Neutrophil (primary cell): ENCODE measurements at regions not wholly inside any gene's neighbourhood (a gene's known extent, or its start where the extent isn't known, plus 50 kb on each side); places are given as distances from the start of the nearest gene placed in this dataset.

ENCODE experiments used
- H3K27ac ChIP-seq: fragments of 200-600 bp; sonication (generic); 2 replicates; pipeline ENCODE4 v1.5.1; 2016; ENCODE audit warnings: mild to moderate bottlenecking, moderate library complexity
- H3K27me3 ChIP-seq: fragments of 200-600 bp; sonication (generic); 2 replicates; pipeline ENCODE4 v1.6.0; 2016; ENCODE audit warnings: mild to moderate bottlenecking
- H3K36me3 ChIP-seq: fragments of 200-600 bp; sonication (generic); 2 replicates; pipeline ENCODE4 v1.5.1; 2017
- H3K4me1 ChIP-seq, 2 experiments: fragments of 200-600 bp in 1 of 2; sonication (generic) in 1 of 2; 1 replicate in 1 of 2; 2 replicates in 1 of 2; pipeline versions ENCODE4 v1.5.1 to v1.6.1; 2013 to 2016; ENCODE audit warnings: low read depth in 1 of 2, low read length in 1 of 2, mild to moderate bottlenecking in 1 of 2, moderate library complexity in 1 of 2; ENCODE audit not compliant: control insufficient read depth in 1 of 2, insufficient read depth in 1 of 2
- H3K4me3 ChIP-seq, 2 experiments: fragments of 200-600 bp in 1 of 2; sonication (generic) in 1 of 2; 1 replicate in 1 of 2; 2 replicates in 1 of 2; pipeline ENCODE4 v1.5.1; 2013 to 2016; ENCODE audit warnings: low read depth in 1 of 2, low read length in 1 of 2, mild to moderate bottlenecking in 1 of 2, moderate library complexity in 1 of 2
- H3K9me3 ChIP-seq: fragments of 200-600 bp; sonication (generic); 2 replicates; pipeline ENCODE4 v1.5.1; 2016
- TF ChIP-seq, protein P1 (sequence below): fragments of 200-600 bp; sonication (generic); IDR thresholded peaks from 2 replicates; pipeline ENCODE4 v1.5.1; 2016; ENCODE audit warnings: antibody characterized with exemption

- no peaks in the 10 kb centered on the region for H3K36me3 ChIP-seq
- H3K4me3 ChIP-seq: no peak overlapping the region
- H3K27me3 ChIP-seq: peaks cover 85% of the 10 kb centered on the region
- no peaks in the 10 kb centered on the region for H3K9me3 ChIP-seq
- TF ChIP-seq, protein P1, sequence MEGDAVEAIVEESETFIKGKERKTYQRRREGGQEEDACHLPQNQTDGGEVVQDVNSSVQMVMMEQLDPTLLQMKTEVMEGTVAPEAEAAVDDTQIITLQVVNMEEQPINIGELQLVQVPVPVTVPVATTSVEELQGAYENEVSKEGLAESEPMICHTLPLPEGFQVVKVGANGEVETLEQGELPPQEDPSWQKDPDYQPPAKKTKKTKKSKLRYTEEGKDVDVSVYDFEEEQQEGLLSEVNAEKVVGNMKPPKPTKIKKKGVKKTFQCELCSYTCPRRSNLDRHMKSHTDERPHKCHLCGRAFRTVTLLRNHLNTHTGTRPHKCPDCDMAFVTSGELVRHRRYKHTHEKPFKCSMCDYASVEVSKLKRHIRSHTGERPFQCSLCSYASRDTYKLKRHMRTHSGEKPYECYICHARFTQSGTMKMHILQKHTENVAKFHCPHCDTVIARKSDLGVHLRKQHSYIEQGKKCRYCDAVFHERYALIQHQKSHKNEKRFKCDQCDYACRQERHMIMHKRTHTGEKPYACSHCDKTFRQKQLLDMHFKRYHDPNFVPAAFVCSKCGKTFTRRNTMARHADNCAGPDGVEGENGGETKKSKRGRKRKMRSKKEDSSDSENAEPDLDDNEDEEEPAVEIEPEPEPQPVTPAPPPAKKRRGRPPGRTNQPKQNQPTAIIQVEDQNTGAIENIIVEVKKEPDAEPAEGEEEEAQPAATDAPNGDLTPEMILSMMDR: no peak
- H3K27ac ChIP-seq: no peak overlapping the region
- peaks cover 5 to 14% of the 10 kb centered on the region in 2 experiments for H3K4me1 ChIP-seq
These were observed 192.1 kb downstream of the VRK1 start for GRCh38 chr14:96989306-96989705.

- H3K4me3 ChIP-seq: no peak overlapping the region
- H3K27me3 ChIP-seq: peaks cover 85% of the 10 kb centered on the region
- TF ChIP-seq, protein P1: no peak
- H3K27ac ChIP-seq: no peak overlapping the region
- peaks cover 5 to 14% of the 10 kb centered on the region in 2 experiments for H3K4me1 ChIP-seq
- no peaks in the 10 kb centered on the region for H3K9me3 ChIP-seq
- H3K36me3 ChIP-seq: no peaks in the 10 kb centered on the region
These were observed 194.0 kb downstream of the VRK1 start for GRCh38 chr14:96991226-96991625.

- no peaks in the 10 kb centered on the region for H3K4me1 ChIP-seq
- no peak overlapping the region for H3K27ac ChIP-seq
- H3K36me3 ChIP-seq: no peaks in the 10 kb centered on the region
- TF ChIP-seq, protein P1: no peak
- H3K9me3 ChIP-seq: no peaks in the 10 kb centered on the region
- H3K27me3 ChIP-seq: peaks cover 78% of the 10 kb centered on the region
- H3K4me3 ChIP-seq: no peak overlapping the region
These were observed 197.8 kb downstream of the VRK1 start for GRCh38 chr14:96994999-96995398.

DNA sequence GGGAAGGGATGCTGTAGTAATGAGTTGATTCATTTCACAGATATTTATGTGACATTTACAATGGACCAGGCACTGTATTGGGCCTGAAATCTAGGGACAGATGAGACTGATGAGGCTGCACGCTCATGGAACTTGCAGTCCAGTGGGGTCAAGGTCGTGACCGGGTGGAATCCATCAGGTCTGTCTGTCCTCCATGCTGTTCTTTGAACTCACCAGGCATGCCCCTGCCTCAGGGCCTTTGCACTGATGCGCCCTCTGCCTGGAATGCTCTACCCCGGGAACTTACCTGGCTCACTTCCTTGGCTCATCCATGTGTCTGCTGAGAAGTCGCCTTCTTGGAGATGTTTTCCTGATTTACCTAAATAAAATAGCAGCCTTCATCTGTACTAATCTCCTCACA lies 200.1 kb downstream of the VRK1 start:
- TF ChIP-seq, protein P1: no peak
- Histone ChIP-seq H3K27me3 (peaks cover 65% of the 10 kb centered on the region), H3K4me3 (no peak overlapping the region), H3K4me1 (no peaks in the 10 kb centered on the region), H3K9me3 (no peaks in the 10 kb centered on the region), H3K27ac (no peak overlapping the region), H3K36me3 (no peaks in the 10 kb centered on the region)

GRCh38 chr14:96997996-96998395 lies 200.8 kb downstream of the VRK1 start:
- H3K27ac ChIP-seq: no peak overlapping the region
- no peaks in the 10 kb centered on the region for H3K36me3 ChIP-seq
- H3K27me3 ChIP-seq: peaks cover 58% of the 10 kb centered on the region
- TF ChIP-seq, protein P1: no peak
- H3K9me3 ChIP-seq: no peaks in the 10 kb centered on the region
- no peaks in the 10 kb centered on the region for H3K4me1 ChIP-seq
- no peak overlapping the region for H3K4me3 ChIP-seq

DNA sequence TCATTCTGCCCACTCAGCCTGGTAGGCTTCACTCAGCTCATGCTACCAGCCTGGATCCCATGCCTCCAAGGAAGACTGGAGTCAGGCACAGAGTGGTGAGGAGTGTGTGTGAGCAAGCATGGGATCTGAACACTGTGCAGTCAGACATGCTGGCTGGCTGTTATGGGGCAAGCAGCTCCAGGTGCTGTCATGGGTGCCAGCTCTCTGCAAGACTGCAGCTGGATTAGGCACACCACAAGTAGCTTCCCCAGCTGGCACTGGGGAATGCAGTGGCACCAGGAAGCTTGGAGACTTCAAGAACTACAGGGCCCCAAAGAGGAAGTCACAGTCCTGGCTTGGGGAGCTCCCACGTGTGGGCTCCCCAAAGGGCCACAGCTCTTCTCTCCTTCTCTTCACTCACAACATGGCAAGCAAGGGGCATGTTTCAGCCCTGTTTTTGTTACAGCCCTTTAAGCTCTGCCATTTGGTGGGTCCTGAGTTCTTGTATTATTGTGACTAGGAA lies 202.5 kb downstream of the VRK1 start:
- no peaks in the 10 kb centered on the region for H3K36me3 ChIP-seq
- TF ChIP-seq, protein P1: no peak
- H3K27me3 ChIP-seq: peaks cover 41% of the 10 kb centered on the region
- no peaks in the 10 kb centered on the region for H3K9me3 ChIP-seq
- no peak overlapping the region for H3K4me3 ChIP-seq
- no peaks in the 10 kb centered on the region for H3K4me1 ChIP-seq
- no peak overlapping the region for H3K27ac ChIP-seq
